ENCODE measurements at regions not wholly inside any gene's neighbourhood (a gene's known extent, or its start where the extent isn't known, plus 50 kb on each side); places are given as distances from the start of the nearest gene placed in this dataset.

- DNase-seq (ENCODE audit: low spot score) = no peak
Observed at GRCh38 chr13:57438072-57438471, 193.5 kb upstream of the PCDH17 start.

GRCh38 chr13:57443494-57443893, 188.1 kb upstream of the PCDH17 start:
- DNase-seq (ENCODE audit: low spot score) = no peak

- no peak for DNase-seq (ENCODE audit: low spot score)
Observed at GRCh38 chr13:57450356-57450755, 181.2 kb upstream of the PCDH17 start.

GRCh38 chr13:57452228-57452627, 179.3 kb upstream of the PCDH17 start:
- DNase-seq (ENCODE audit: low spot score) = no peak

GRCh38 chr13:57470491-57470890, 161.1 kb upstream of the PCDH17 start:
- DNase-seq (ENCODE audit: low spot score) = no peak

- DNase-seq (ENCODE audit: low spot score) = no peak
Observed at GRCh38 chr13:57491318-57491717, 140.2 kb upstream of the PCDH17 start.

GRCh38 chr13:57507752-57508463, 123.6 kb upstream of the PCDH17 start:
- no peak for DNase-seq (ENCODE audit: low spot score)

- no peak for DNase-seq (ENCODE audit: low spot score)
Observed at GRCh38 chr13:57511603-57512002, 119.9 kb upstream of the PCDH17 start.

- no peak for DNase-seq (ENCODE audit: low spot score)
Observed at GRCh38 chr13:57527114-57527735, 104.3 kb upstream of the PCDH17 start.

GRCh38 chr13:57531256-57531655, 100.3 kb upstream of the PCDH17 start:
- no peak for DNase-seq (ENCODE audit: low spot score)

GRCh38 chr13:57546942-57547341, 84.6 kb upstream of the PCDH17 start:
- no peak for DNase-seq (ENCODE audit: low spot score)

- DNase-seq (ENCODE audit: low spot score) = no peak
Observed at GRCh38 chr13:57552437-57552836, 79.1 kb upstream of the PCDH17 start.

GRCh38 chr13:57553932-57554331, 77.6 kb upstream of the PCDH17 start:
- DNase-seq (ENCODE audit: low spot score) = no peak

- peak; percentile 3 for DNase-seq (ENCODE audit: low spot score)
Observed at GRCh38 chr13:57558051-57558467, 73.5 kb upstream of the PCDH17 start.

GRCh38 chr13:57568865-57569264, 62.7 kb upstream of the PCDH17 start:
- DNase-seq (ENCODE audit: low spot score) = no peak

- DNase-seq (ENCODE audit: low spot score) = no peak
Observed at GRCh38 chr13:57569986-57570385, 61.6 kb upstream of the PCDH17 start.
